Stimulated activated CD8-positive, alpha-beta memory T cell treated with anti-CD3 and anti-CD28 coated beads, Interleukin-4, amount 100 ng/mL, for 48 hours (primary cell): ENCODE measurements at regions not wholly inside any gene's neighbourhood (a gene's known extent, or its start where the extent isn't known, plus 50 kb on each side); places are given as distances from the start of the nearest gene placed in this dataset.
"Not testable (repeated sequence)": the region's sequence is repeated elsewhere in the genome, so short reads cannot be mapped to it uniquely, and the experiment has no call there.

Source experiments
- DNase-seq: peaks from one replicate; pipeline ENCODE4 v3.0.0-alpha.2; 2020

DNA sequence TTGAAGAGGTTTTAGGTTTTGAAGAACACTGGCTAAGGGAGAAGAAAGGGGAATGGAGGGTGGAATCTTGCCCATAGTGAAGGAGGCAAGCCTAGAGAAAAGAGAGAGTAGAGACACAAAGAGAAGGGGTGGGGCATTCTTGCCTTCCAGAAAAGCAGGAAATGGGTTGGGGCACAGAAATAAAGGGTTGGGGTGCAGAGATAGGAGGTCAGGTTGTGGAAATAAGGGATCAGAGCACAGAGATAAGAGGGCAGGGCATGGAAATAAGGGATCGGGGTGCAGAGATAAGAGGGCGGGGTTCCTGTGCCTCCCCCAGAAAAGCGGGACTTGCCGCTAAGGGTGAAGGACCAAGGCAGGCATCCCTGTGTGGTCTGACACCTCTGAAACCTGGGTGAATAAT is 69.9 kb downstream of the ALG1L2 start:
- DNase-seq = not testable (repeated sequence)

DNA sequence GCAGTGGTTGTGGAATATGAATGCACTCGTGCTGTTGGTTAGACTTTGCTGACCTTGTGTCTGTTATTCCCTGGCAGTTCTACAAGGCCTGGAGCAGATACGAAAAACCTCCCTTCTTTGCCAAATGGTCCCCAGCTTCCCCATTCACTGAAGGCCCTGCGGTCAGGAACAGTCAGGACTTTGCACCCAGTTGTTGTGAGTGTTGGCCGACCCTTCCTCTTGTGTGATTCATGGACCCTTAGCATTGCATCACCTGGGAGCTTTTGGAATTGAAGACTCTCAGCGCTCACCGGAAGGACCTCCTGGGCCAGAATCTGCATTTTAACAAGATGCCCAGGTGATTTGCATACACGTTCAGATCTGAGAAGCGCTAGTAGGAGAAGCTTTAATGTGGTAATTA is 71.6 kb downstream of the ALG1L2 start:
- not testable (repeated sequence) for DNase-seq

- not testable (repeated sequence) for DNase-seq
Measured at GRCh38 chr3:130155464-130155863, 73.8 kb downstream of the ALG1L2 start.

DNA sequence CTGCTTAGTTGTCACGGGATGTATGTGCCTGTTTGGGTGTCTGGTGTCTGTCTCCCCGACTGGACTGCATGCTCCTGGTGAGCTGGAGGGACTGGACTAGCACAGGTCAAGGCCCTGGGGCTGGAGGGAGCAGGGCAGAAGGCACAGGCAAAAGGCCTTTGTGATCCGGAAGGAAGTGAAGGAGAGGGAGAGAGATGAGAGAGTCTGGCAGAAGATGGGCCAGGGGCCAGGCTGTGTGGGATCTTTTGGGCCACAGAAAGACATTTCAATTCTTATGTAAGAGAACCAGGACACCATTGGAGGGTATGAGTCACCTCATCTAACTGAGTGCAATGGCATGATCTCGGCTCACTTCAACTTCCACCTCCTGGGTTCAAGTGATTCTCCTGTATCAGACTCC is 85.2 kb downstream of the ALG1L2 start:
- not testable (repeated sequence) for DNase-seq

DNA sequence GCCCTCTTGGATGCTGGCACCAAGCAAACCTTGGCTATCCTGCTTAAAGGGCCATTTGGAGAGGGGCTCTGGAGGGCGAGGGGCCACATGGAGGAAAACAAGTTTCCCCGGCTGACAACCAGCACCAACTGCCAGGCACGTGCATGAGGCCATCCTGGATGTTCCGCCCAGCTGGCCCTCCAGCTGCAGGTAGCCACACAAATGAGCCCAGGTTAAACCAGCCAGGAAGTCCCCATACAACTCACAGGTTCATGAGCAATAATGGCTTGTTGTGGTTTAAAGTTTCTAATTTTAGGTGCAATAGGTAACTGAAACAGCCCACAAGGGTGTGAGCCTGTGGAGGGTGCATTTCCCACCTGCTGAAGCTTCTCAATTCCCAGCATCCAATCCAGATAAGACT is 93.6 kb downstream of the ALG1L2 start:
- not testable (repeated sequence) for DNase-seq

- DNase-seq = not testable (repeated sequence)
Measured at GRCh38 chr3:130176476-130177256, 95.0 kb downstream of the ALG1L2 start.

DNA sequence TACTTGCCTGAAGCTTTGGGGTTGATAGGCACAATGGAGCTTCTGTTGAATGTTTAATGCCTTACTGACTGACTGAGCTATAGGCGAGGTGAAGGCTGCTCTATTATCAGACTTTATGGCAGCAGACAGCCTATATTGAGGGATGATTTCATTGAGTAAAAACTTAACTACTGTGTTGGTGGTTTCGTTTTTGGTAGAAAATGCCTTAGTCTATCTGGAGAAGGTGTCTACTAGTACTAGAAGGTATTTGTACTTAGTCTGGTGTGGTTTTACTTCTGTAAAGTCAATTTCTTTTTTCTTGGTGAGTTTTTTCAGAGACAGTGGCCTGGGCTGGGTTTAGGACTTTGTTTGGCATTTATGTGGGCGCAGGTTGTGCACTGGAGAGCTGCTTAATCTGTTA is 97.2 kb downstream of the ALG1L2 start:
- not testable (repeated sequence) for DNase-seq

- DNase-seq = peak; percentile 43
Measured at GRCh38 chr3:130179353-130179970, 97.8 kb downstream of the ALG1L2 start.

DNA sequence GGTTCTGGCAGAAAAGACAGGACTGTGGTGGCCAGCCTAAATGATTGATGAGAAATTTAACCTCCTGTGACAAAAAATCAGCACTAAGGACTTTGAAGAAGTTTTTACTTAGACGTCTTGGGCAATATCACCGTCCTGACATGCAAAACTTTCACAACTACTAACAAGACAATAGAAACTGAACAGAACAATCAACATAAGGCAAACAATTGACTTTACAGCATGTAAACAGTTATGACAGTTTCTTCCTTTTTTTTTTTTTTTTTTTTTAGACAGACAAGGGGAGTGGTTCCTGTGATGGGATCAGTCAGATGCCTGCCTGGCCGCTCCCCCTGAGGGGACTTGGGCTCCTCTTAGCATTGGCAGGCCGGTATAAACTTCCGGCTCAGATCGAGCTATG is 100.8 kb downstream of the ALG1L2 start:
- not testable (repeated sequence) for DNase-seq

DNA sequence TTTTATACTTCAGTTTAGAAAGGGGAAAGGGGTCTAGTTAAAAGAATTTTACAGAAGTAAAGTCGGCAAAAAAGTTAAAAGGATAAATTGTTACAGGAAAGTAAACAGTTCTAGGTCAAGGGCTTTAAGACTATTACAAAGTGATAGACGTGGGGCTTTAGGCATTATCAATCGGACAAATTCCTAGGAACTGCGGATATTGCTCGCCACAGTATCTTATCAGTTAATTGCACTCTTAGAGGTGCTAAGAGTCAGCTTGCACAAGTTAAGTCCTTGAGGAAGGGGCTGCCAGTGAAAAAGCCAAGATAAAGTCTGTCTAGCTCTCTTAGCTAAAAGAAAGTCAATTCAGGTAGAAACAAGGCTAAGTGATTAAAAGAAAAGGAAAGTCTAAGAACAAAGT is 102.1 kb downstream of the ALG1L2 start:
- DNase-seq = not testable (repeated sequence)

DNA sequence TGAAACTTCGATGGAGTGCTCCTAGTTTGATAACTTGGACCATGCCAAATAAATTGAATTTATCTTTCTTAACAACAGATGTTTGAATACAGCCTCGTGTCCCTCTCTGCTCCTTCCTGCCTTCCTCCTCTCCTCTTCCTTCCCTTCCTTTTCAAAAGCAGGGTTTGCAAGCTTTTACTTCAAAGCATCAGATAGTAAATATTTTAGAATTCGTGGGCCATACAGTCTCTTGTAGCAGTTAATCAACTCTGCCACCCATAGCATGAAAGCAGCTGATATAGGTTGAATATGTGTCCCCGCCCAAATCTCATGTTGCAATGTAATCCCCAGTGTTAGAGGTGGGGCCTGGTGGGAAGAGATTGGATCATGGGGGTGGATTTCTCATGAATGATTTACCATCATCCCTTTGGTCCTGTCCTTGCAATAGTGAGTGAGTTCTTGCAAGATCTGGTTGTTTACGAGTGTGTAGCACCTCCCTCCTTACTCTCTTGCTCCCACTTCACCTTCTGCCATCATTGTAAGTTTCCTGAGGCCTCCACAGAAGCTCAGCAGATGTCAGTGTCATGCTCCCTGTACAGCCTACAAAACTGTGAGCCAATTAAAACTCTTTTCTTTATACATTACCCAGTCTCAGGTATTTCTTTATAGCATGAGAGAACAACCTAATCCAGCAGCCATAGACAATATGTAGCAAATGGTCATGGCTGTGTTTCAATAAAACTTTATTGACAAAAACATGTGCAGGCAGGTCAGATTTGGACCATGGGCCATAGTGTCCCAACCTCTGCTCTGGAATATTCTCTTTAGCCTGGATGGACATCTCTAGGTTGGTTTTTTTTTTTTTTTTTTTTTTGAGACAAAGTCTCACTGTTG is 102.8 kb downstream of the ALG1L2 start:
- DNase-seq = not testable (repeated sequence)

GRCh38 chr3:130201272-130201671 is 119.6 kb downstream of the ALG1L2 start:
- not testable (repeated sequence) for DNase-seq

DNA sequence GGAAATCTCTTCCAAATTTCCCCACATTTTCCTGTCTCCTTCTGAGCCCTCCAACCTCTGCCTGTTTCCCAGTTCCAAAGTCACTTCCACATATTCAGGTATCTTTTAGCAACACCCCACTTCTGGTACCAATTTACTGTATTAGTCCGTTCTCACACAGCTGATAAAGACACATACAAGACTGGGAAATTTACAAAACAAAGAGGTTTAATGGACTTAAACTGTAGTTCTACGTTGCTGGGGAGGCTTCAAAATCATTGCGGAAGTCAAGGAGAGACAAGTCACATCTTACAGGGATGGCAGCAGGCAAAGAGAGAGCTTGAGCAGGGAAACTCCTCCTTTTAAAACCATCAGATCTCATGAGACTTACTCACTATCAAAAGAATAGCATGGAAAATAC is 122.0 kb downstream of the ALG1L2 start:
- DNase-seq = not testable (repeated sequence)

DNA sequence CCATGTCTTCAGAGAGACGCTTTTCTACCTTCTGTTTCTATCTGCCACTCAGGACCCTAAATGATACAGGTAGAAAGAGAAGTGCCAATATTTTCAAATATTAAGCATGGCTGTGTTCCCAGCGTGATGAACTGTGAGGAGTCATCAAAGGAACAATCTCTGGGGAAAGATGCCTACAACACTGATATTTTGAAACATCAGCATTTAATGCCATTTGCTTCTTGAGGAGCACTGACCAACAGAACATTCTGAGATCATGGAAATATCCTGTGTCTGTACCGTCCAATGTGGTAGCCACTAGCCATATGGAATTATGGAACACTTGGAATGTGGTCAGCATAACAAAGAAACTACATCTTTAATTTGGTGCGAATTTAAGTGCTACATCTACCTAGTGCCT is 117.9 kb upstream of the COL6A5 start:
- DNase-seq = no peak

DNA sequence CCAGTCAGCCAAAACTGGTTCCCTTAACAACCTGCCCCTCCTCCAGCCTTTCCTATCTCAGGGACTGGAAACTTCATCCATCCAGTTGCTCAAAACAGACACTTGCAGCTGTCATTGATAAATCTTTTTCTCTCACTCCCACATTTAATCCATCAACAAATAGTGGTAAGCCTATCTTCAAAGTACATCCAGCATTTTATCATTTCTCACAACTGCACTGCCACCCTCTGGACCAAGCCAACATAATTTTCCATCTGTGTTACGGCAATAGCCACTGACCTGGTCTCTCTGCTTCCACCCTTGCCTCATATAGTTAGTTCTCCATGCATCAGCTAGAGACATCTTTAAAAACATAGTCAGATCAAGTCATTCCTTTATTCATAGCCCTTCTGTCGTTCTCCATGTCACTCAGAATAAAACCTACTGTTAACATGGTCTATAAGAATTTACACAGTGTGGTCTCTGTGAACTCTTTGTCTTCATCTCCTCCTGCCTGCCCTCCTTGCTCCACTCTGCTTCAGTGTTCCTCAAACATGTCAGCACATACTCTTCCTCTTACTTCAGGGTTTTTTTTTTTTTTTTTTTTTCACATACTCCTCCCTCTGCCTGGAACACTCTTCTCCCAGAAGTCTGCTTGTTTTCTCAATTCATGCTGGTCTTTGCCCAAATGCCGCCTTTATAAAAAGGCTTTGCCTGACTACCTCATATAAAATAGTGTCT is 102.5 kb upstream of the COL6A5 start:
- DNase-seq = no peak

GRCh38 chr3:130243808-130244207 is 101.7 kb upstream of the COL6A5 start:
- no peak for DNase-seq

- DNase-seq = no peak
Measured at GRCh38 chr3:130250982-130251381, 94.5 kb upstream of the COL6A5 start.

GRCh38 chr3:130255442-130255841 is 90.0 kb upstream of the COL6A5 start:
- DNase-seq = no peak

GRCh38 chr3:130256821-130257340 is 88.6 kb upstream of the COL6A5 start:
- DNase-seq = no peak

DNA sequence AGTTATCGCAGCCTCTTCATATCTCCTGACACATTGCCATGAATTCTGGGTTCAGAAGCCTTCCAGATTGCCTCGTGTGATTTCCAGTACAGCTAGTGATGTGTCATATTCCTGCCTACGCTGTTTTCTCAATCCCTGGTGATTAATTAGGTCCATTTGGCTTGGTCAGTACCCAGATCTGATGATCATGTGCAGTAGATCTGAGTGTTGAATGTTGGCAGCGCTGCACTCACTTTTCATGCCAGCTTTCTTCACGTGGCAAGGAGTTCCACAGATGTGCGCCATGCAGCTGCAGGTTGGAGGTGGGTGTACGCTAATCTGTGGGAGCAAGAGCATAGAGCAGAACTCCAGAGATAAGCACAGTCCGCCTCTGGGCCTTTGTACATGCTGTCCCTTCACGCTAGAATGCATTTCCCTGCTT is 86.9 kb upstream of the COL6A5 start:
- DNase-seq = no peak

GRCh38 chr3:130259166-130259874 is 86.2 kb upstream of the COL6A5 start:
- no peak for DNase-seq

GRCh38 chr3:130260918-130261317 is 84.6 kb upstream of the COL6A5 start:
- no peak for DNase-seq
